Ascending aorta (tissue), 2 donors: ENCODE measurements at regions not wholly inside any gene's neighbourhood (a gene's known extent, or its start where the extent isn't known, plus 50 kb on each side); places are given as distances from the start of the nearest gene placed in this dataset.

Experiments used
- DNase-seq, 2 donors: peaks; one replicate each; pipeline ENCODE4 v3.0.0-alpha.2; 2019; ENCODE audit warnings: low spot score in 2 of 2
- H3K27ac ChIP-seq, 2 donors: fragments of 200-600 bp; sonication (generic); one replicate each; pipeline ENCODE4 v1.5.1; 2016 to 2017; ENCODE audit warnings: mild to moderate bottlenecking in 1 of 2
- H3K27me3 ChIP-seq: fragments of 200-600 bp; sonication (generic); one replicate; pipeline ENCODE4 v1.5.1; 2017
- H3K36me3 ChIP-seq, 2 donors: fragments of 200-600 bp; sonication (generic); one replicate each; pipeline ENCODE4 v1.5.1; 2016
- H3K4me1 ChIP-seq, 2 donors: fragments of 200-600 bp; sonication (generic); one replicate each; pipeline ENCODE4 v1.5.1; 2016 to 2017; ENCODE audit warnings: mild to moderate bottlenecking in 1 of 2
- H3K4me3 ChIP-seq, 2 donors: fragments of 200-600 bp; sonication (generic); one replicate each; pipeline ENCODE4 v1.5.1; 2016 to 2017; ENCODE audit warnings: mild to moderate bottlenecking in 1 of 2
- H3K9me3 ChIP-seq, 2 donors: fragments of 200-600 bp; sonication (generic); one replicate each; pipeline ENCODE4 v1.5.1; 2016
- intact Hi-C: fragments of 100-400 bp; cut with DNase I; formaldehyde crosslinking; loops from one replicate; pipeline ENCODE4 v1.15.1; 2023
- TF ChIP-seq, protein P1 (sequence below), 3 experiments: fragments of 200-600 bp in 2 of 3; fragments of 450-650 bp in 1 of 3; sonication (generic) in 2 of 3; IDR thresholded peaks; one replicate each; pipeline ENCODE4 v1.5.1; 2016 to 2019; ENCODE audit warnings: antibody characterized with exemption in 3 of 3, mild to moderate bottlenecking in 1 of 3, moderate library complexity in 1 of 3

DNA sequence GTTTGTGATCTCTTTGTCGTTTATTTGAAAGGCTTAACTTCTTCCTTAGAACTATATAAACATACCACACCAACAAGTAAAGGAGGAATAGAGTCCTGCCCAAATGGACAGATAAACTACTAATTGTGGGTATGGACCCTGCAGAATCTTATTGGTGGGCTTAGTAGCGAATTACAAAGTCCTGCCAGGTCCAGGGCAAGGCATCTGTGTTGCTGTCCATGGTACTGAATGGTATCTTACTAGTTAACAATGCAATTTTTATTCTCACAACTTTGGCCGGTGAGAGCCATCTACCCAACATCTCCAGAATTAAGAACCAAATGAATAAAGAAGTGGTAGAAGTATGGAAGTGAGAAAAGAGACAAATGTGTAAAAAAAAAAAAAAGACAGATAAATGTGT lies 1782.4 kb upstream of the WWC1 start:
- Histone ChIP-seq H3K4me1 (no peaks in the 10 kb centered on the region), H3K4me3 (no peak overlapping the region), H3K36me3 (no peaks in the 10 kb centered on the region), H3K9me3 (no peaks in the 10 kb centered on the region), H3K27me3 (no peaks in the 10 kb centered on the region), H3K27ac (no peak overlapping the region)
- TF ChIP-seq, protein P1, sequence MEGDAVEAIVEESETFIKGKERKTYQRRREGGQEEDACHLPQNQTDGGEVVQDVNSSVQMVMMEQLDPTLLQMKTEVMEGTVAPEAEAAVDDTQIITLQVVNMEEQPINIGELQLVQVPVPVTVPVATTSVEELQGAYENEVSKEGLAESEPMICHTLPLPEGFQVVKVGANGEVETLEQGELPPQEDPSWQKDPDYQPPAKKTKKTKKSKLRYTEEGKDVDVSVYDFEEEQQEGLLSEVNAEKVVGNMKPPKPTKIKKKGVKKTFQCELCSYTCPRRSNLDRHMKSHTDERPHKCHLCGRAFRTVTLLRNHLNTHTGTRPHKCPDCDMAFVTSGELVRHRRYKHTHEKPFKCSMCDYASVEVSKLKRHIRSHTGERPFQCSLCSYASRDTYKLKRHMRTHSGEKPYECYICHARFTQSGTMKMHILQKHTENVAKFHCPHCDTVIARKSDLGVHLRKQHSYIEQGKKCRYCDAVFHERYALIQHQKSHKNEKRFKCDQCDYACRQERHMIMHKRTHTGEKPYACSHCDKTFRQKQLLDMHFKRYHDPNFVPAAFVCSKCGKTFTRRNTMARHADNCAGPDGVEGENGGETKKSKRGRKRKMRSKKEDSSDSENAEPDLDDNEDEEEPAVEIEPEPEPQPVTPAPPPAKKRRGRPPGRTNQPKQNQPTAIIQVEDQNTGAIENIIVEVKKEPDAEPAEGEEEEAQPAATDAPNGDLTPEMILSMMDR (IDR thresholded peaks at IDR 0.05): no peak
- DNase-seq: no peak
- intact Hi-C loops: no loop called here

DNA sequence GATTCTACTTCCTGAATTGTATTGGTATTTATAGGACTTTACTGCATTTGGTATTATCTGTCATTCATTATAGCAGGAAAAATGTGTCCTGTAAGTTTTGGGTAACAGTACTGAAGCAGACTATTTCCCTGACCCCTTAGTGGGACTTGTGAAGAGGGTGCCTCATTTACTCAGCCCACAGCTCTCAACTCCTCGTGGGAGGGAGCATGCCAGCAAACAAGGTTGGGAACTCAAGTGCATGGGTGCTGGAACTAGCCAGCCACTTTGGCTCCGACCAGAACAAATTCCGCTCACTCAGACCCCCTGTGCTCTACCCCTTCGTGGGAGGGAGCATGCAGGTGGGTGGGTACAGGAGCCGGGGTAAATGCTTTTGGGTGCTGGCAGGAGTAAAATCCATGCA lies 1773.5 kb upstream of the WWC1 start:
- Histone ChIP-seq H3K36me3 (no peaks in the 10 kb centered on the region), H3K27me3 (no peaks in the 10 kb centered on the region), H3K27ac (no peak overlapping the region), H3K4me1 (no peaks in the 10 kb centered on the region), H3K9me3 (no peaks in the 10 kb centered on the region), H3K4me3 (no peak overlapping the region)
- intact Hi-C loops: no loop called here
- no peak for DNase-seq
- TF ChIP-seq, protein P1 (IDR thresholded peaks at IDR 0.05): no peak

GRCh38 chr5:166523206-166523605 lies 1768.2 kb upstream of the WWC1 start:
- H3K4me1 ChIP-seq: no peaks in the 10 kb centered on the region
- DNase-seq: no peak
- H3K9me3 ChIP-seq: no peaks in the 10 kb centered on the region
- no peak overlapping the region for H3K4me3 ChIP-seq
- H3K27me3 ChIP-seq: no peaks in the 10 kb centered on the region
- H3K36me3 ChIP-seq: no peaks in the 10 kb centered on the region
- intact Hi-C loops: no loop called here
- H3K27ac ChIP-seq: no peak overlapping the region
- TF ChIP-seq, protein P1 (IDR thresholded peaks at IDR 0.05): no peak

DNA sequence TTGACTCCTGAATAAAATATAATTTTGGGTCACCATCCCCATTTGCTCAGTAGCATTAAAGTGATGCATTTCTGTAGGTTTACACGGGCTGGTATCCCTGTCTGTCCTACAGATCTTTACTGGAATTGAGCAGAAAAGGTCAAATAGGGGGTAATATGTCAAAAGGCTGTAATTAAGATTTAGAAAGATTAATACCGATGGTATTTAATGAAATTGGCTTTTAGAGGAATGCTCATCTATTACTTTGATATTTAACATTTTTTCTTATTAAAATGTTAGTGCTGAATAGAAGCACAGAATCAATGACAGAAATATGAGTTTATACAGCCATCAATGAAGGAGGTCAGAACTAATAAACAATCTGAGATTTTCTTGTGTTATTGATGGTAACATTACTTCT lies 1762.2 kb upstream of the WWC1 start:
- DNase-seq: no peak
- intact Hi-C loops: no loop called here

DNA sequence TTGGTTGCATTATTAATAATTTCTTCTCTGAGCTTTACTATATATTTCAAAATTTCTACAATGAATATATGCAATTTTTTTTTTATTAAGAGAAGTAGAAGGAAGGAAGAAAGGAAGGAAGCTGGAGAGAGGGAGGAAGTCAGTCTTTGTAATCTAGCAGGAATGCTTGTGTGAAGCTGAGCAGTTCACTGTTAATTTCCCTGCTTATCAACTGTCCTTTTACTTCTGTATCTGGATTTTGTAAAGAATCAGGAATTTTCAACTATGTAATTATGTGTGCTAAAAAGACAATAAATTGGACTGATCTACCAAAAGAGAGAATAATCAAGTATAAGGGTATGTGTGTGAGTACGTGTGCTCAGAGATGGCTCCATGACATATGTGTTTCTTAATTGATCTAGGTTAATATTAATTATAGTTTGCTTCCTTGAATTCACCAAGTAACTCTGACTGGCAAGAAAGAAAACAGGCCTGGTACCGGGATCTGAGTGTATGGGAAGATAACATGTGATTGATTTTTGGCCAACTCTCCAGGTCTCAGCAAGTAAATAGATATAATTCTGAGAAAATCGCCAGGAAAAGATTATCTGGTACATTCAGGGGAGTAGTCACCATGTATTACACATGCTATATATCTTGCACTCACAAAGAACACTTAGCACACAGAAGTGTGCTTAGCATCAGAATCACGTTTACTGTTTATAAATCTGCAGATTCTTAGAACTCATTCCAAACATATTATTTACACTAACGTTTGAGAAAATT lies 1758.8 kb upstream of the WWC1 start:
- Histone ChIP-seq H3K9me3 (no peaks in the 10 kb centered on the region), H3K27ac (no peak overlapping the region), H3K4me1 (no peaks in the 10 kb centered on the region), H3K4me3 (no peak overlapping the region), H3K36me3 (no peaks in the 10 kb centered on the region), H3K27me3 (no peaks in the 10 kb centered on the region)
- DNase-seq: no peak
- intact Hi-C loops: no loop called here
- TF ChIP-seq, protein P1 (IDR thresholded peaks at IDR 0.05): no peak

More for the DNA sequence above, 1762.2 kb upstream of the WWC1 start:
- Histone ChIP-seq H3K27ac (no peak overlapping the region), H3K27me3 (no peaks in the 10 kb centered on the region), H3K4me1 (no peaks in the 10 kb centered on the region), H3K4me3 (no peak overlapping the region), H3K36me3 (no peaks in the 10 kb centered on the region), H3K9me3 (no peaks in the 10 kb centered on the region)
- TF ChIP-seq, protein P1 (IDR thresholded peaks at IDR 0.05): no peak
